Heart left ventricle (tissue), 16 donors: ENCODE measurements at regions not wholly inside any gene's neighbourhood (a gene's known extent, or its start where the extent isn't known, plus 50 kb on each side); places are given as distances from the start of the nearest gene placed in this dataset.
A peak's percentile ranks its signal among the peaks of the same experiment; 100 is the strongest.
"Not testable (repeated sequence)": the region's sequence is repeated elsewhere in the genome, so short reads cannot be mapped to it uniquely, and the experiment has no call there.

Experiments used
- ATAC-seq, 4 donors: fragments of 200-7000 bp; cut with Tn5 transposase; one replicate each; pipeline ENCODE4 v1.9.1; 2020 to 2022; ENCODE audit warnings: moderate library complexity in 4 of 4, mild to moderate bottlenecking in 3 of 4, moderate number of reproducible peaks in 1 of 4
- DNase-seq, 5 donors: peaks; one replicate each; pipeline ENCODE4 v3.0.0-alpha.2; 2020
- H3K27ac ChIP-seq, 12 donors: fragments of 200-600 bp; sonication (generic) in 4 of 12; one replicate each; pipeline versions ENCODE4 v1.5.0 to v1.8.0; 2016 to 2022; ENCODE audit warnings: mild to moderate bottlenecking in 2 of 12
- H3K27me3 ChIP-seq, 9 donors: fragments of 200-600 bp; sonication (generic) in 2 of 9; one replicate each; pipeline versions ENCODE4 v1.5.1 to v1.8.0; 2016 to 2022; ENCODE audit warnings: mild to moderate bottlenecking in 3 of 9
- H3K36me3 ChIP-seq, 9 donors: fragments of 200-600 bp; sonication (generic) in 2 of 9; one replicate each; pipeline versions ENCODE4 v1.5.0 to v1.8.0; 2018 to 2022; ENCODE audit warnings: mild to moderate bottlenecking in 2 of 9
- H3K4me1 ChIP-seq, 12 donors: fragments of 200-600 bp; sonication (generic) in 4 of 12; one replicate each; pipeline versions ENCODE4 v1.5.0 to v1.8.0; 2016 to 2022; ENCODE audit warnings: mild to moderate bottlenecking in 3 of 12
- H3K4me3 ChIP-seq, 12 donors: fragments of 200-600 bp; sonication (generic) in 4 of 12; one replicate each; pipeline versions ENCODE4 v1.5.0 to v1.8.0; 2017 to 2022; ENCODE audit warnings: mild to moderate bottlenecking in 9 of 12, moderate library complexity in 4 of 12
- H3K9me3 ChIP-seq, 12 donors: fragments of 200-600 bp; sonication (generic) in 4 of 12; one replicate each; pipeline versions ENCODE4 v1.5.0 to v1.8.0; 2016 to 2022; ENCODE audit warnings: mild to moderate bottlenecking in 1 of 12
- POLR2A ChIP-seq, 2 donors: fragments of 450-650 bp; IDR thresholded peaks; one replicate each; pipeline ENCODE4 v1.6.1; 2017; ENCODE audit warnings: antibody characterized with exemption in 2 of 2, mild to moderate bottlenecking in 2 of 2, moderate library complexity in 2 of 2
- WGBS, 4 donors: extraction: QIAGEN DNeasy Blood & Tissue Kit in 2 of 4; methylation state at CpG; one replicate each; pipeline versions ENCODE4 v1.1.5 to v1.1.7; 2013 to 2018; 5-methylcytosine and 5-hydroxymethylcytosine counted together
- intact Hi-C, 10 donors: fragments of 100-400 bp; cut with DNase I; formaldehyde crosslinking; loops; one replicate each; pipeline versions ENCODE4 v1.11.1 to v1.14.2; 2022
- TF ChIP-seq, protein P1 (sequence below), 12 donors: fragments of 200-600 bp; sonication (generic) in 4 of 12; IDR thresholded peaks; one replicate each; pipeline versions ENCODE4 v1.5.0 to v1.8.0; 2018 to 2022; ENCODE audit warnings: antibody characterized with exemption in 12 of 12, mild to moderate bottlenecking in 5 of 12
- donor health status: ischemic (EF 13 %, LVEDD 7.1; RV severe dilation, severe dysfunction).
- donor health status: healthy with polysubstance abuse.
- donor health status: DM: no; HTN: yes; CAD: no.
- donor health status: DM: no; HTN: no; CAD: no.
- donor health status: ischemic (EF 25% LVEDD 6.9; RV normal size, moderate dysfunction).
- donor health status: ischemic (EF 25% LVEDD 5.7; RV mildly dilated, moderate dysfunction).
- donor health status: healthy.
- donor health status: DM: yes; HTN: yes; CAD: no.
- donor health status: ischemic (EF 35%, LVEDD 5.7; RV mildly dilated, moderate dysfunction).
- donor health status: nonischemic (EF 11% LVEDD 7.7; RV severe dilation, severe dysfunction).
- donor health status: DM: yes; HTN: yes; CAD: no.
- donor health status: PGD.
- donor health status: ischemic (EF 29% LVEDD 5.4; RV normal size, mild dysfunction).
- donor health status: nonischemic (EF 23%, LVEDD 6.1; RV moderate dilation, normal function).

DNA sequence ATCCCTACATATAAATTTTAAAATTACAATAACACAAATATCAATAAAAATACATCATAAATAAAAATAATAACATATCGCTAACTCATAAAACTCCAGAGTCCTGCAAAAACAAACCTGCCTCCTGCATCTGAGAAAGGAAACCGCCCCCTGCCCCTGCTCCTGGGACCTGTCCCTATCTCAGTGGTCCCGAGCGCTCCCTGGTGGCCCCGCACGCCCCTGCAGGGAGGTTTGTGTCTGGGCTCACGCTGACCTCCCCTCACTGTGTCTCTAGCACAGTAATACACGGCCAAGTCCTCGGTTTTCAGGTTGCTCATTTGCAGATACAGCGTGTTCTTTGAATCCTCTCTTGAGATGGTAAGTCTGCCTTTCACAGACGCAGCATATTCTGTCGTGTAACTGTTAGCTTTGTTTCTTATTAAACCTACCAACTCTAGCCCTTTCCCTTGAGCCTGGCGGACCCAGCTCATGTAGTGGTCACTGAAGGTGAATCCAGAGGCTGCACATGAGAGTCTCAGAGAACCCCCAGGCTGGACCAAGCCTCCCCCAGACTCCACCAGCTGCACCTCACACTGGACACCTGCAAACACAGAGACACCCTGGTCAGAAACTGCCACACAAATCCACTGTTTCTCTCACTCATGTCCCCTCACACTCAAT lies 554.1 kb downstream of the GOLGA6L6 start:
- 21 to 30% (median 27%) methylated on average over 13 of the region's 13 CpGs for WGBS, 4 donors
- H3K27ac ChIP-seq = no peak overlapping the region
- TF ChIP-seq POLR2A (IDR thresholded peaks at IDR 0.05) = no peak
- TF ChIP-seq, protein P1, sequence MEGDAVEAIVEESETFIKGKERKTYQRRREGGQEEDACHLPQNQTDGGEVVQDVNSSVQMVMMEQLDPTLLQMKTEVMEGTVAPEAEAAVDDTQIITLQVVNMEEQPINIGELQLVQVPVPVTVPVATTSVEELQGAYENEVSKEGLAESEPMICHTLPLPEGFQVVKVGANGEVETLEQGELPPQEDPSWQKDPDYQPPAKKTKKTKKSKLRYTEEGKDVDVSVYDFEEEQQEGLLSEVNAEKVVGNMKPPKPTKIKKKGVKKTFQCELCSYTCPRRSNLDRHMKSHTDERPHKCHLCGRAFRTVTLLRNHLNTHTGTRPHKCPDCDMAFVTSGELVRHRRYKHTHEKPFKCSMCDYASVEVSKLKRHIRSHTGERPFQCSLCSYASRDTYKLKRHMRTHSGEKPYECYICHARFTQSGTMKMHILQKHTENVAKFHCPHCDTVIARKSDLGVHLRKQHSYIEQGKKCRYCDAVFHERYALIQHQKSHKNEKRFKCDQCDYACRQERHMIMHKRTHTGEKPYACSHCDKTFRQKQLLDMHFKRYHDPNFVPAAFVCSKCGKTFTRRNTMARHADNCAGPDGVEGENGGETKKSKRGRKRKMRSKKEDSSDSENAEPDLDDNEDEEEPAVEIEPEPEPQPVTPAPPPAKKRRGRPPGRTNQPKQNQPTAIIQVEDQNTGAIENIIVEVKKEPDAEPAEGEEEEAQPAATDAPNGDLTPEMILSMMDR (IDR thresholded peaks at IDR 0.05) = peak in 2 of 12 donors; percentile 11 to 16
- intact Hi-C loops = no loop called here
- DNase-seq = no peak
- no peak for ATAC-seq
- H3K9me3 ChIP-seq = peaks cover 0 to 16% (median 0%) of the 10 kb centered on the region in 12 donors
- H3K4me3 ChIP-seq = no peak overlapping the region
- H3K27me3 ChIP-seq = no peaks in the 10 kb centered on the region
- H3K4me1 ChIP-seq = no peaks in the 10 kb centered on the region
- H3K36me3 ChIP-seq = no peaks in the 10 kb centered on the region

DNA sequence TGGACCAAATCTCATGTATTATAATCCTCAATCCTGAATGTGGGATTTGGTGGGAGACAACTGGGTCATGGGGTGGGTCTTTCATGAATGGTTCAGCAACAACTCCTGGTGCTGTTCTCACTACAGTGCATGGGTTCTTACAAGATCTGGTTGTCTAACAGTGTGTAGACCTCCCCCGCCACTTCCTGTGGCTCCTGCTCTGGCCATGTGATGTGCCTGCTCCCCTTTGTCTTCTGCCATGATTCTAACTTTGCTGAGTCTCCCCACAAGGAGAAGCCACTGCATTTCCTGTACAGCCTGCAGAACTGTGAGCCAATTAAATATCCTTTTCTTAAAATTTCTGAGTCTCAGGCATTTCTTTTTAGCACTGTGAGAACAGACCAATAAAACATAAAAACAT lies 557.5 kb downstream of the GOLGA6L6 start:
- no peak for ATAC-seq

DNA sequence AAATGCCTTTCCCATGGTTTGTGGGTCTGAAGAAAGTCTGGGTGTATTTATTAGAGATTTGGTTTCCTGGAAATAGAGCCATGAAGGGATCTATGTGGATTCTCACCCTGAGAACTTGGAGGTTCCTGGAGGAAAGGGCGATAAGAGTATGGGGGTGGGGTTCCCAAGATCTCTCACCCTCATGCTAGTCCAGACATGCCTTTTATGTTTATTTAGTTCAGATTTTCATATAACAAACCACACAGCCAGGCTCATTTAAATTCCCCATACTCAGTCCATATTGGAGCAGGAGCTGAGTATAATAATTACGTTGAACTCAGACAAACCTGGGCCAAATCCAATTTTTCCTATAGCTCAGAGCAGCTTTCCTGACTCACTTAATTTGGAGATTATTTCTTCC lies 566.6 kb downstream of the GOLGA6L6 start:
- intact Hi-C loops = no loop called here
- Histone ChIP-seq H3K27ac (no peak overlapping the region), H3K36me3 (no peaks in the 10 kb centered on the region), H3K4me1 (no peaks in the 10 kb centered on the region), H3K4me3 (no peak overlapping the region), H3K27me3 (no peaks in the 10 kb centered on the region), H3K9me3 (peaks cover 0 to 6% (median 0%) of the 10 kb centered on the region in 12 donors)
- WGBS, 4 donors = 61 to 79% (median 70%) methylated on average over 2 of the region's 2 CpGs
- ATAC-seq (no peak), DNase-seq (no peak)
- TF ChIP-seq, protein P1 (IDR thresholded peaks at IDR 0.05) = no peak
- TF ChIP-seq POLR2A (IDR thresholded peaks at IDR 0.05) = no peak

More for the DNA sequence above, 557.5 kb downstream of the GOLGA6L6 start:
- Histone ChIP-seq H3K9me3 (no peaks in the 10 kb centered on the region), H3K36me3 (no peaks in the 10 kb centered on the region), H3K27me3 (no peaks in the 10 kb centered on the region), H3K27ac (no peak overlapping the region), H3K4me1 (no peaks in the 10 kb centered on the region), H3K4me3 (no peak overlapping the region)
- no peak for DNase-seq
- intact Hi-C loops = no loop called here
- no peak for TF ChIP-seq POLR2A (IDR thresholded peaks at IDR 0.05)
- TF ChIP-seq, protein P1 (IDR thresholded peaks at IDR 0.05) = no peak
- 33 to 54% (median 45%) methylated on average over 1 of the region's 1 CpG for WGBS, 4 donors

DNA sequence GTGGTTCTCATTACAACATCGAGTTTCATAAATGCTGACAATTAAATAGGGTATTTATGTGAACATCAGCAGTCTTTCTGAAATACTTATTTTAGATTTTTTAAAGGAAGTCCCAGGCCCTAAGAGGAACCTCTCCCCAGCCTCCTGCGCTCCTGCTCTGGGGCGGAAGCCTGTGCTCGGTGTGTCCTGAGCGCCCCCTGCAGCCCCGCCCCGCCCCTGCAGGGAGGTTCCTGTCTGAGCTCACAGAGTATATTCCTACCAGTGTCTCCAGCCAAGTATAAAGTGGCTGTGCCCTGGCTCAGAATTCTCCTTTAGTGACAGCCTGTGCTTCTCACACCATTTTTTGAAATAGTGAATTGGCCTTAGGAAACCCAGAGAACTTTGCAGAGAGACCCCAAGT lies 567.9 kb downstream of the GOLGA6L6 start:
- Histone ChIP-seq H3K4me3 (no peak overlapping the region), H3K9me3 (peaks cover 0 to 6% (median 0%) of the 10 kb centered on the region in 12 donors), H3K27me3 (no peaks in the 10 kb centered on the region), H3K4me1 (no peaks in the 10 kb centered on the region), H3K27ac (no peak overlapping the region), H3K36me3 (no peaks in the 10 kb centered on the region)
- ATAC-seq (no peak), DNase-seq (no peak)
- TF ChIP-seq, protein P1 (IDR thresholded peaks at IDR 0.05) = peak in 2 of 12 donors; percentile 9 to 10
- TF ChIP-seq POLR2A (IDR thresholded peaks at IDR 0.05) = no peak
- intact Hi-C loops = no loop called here
- 18 to 38% (median 28%) methylated on average over 7 of the region's 7 CpGs for WGBS, 4 donors

DNA sequence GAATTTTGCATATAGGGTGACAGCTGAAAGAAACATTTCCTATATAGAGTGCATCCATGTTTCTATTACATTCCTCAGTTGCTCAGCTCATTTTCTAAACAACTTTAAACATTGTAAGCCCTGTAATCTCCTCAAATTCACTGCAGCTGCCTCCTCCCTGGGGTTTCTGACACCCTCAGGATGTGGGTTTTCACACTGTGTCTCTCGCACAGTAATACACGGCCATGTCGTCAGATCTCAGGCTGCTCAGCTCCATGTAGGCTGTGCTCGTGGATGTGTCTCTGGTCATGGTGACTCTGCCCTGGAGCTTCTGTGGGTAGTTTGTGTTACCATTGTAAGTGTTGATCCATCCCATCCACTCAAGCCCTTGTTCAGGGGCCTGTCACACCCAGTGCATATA lies 569.0 kb downstream of the GOLGA6L6 start:
- DNase-seq, H3K9me3 ChIP-seq, ATAC-seq, intact Hi-C loops, H3K27me3 ChIP-seq, H3K4me1 ChIP-seq, H3K36me3 ChIP-seq, H3K4me3 ChIP-seq, H3K27ac ChIP-seq: not testable (repeated sequence)
- 72 to 77% (median 74%) methylated on average over 4 of the region's 4 CpGs for WGBS, 4 donors

DNA sequence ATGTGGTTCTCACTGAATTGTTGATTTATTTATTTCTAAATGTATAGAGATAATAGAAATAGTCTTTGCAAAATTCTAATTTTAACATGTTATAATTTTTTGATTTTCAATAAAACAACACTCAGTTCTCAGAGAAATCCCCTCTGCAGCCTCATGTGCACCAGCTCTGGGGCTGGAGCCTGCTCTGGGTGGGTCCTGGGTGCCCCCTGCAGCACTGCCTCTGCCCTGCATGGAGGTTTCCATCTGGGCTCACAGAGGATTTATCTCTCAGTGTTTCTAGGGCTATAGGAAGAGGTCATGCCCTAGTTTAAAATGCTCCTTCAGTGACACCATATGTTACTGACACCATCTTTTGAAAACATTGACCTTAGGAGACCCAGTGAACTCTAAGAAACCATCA lies 576.0 kb downstream of the GOLGA6L6 start:
- intact Hi-C loops, H3K36me3 ChIP-seq, H3K9me3 ChIP-seq, ATAC-seq, DNase-seq, H3K27ac ChIP-seq, H3K27me3 ChIP-seq, H3K4me1 ChIP-seq, H3K4me3 ChIP-seq: not testable (repeated sequence)

DNA sequence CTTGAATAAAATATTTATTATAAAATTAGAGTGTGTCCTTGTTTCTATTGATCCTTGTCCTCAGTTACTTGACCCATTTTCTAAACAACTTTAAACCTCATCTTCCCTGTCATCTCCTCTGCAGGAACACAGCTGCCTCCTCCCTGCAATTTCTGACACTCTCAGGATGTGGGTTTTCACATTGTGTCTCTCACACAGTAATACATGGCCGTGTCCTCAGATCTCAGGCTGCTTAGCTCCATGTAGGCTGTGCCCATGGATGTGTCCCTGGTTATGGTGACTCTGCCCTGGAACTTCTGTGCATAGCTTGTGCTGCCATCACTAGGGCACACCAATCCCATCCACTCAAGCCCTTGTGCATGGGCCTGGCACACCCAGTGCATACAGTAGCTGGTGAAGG lies 577.1 kb downstream of the GOLGA6L6 start:
- H3K9me3 ChIP-seq, ATAC-seq, H3K4me1 ChIP-seq, H3K36me3 ChIP-seq, H3K27ac ChIP-seq, H3K27me3 ChIP-seq, intact Hi-C loops, H3K4me3 ChIP-seq, DNase-seq: not testable (repeated sequence)
- WGBS, 4 donors = 43 to 71% (median 50%) methylated on average over 1 of the region's 1 CpG
